ENCODE measurements at regions not wholly inside any gene's neighbourhood (a gene's known extent, or its start where the extent isn't known, plus 50 kb on each side); places are given as distances from the start of the nearest gene placed in this dataset.

- TF ChIP-seq, protein P1, sequence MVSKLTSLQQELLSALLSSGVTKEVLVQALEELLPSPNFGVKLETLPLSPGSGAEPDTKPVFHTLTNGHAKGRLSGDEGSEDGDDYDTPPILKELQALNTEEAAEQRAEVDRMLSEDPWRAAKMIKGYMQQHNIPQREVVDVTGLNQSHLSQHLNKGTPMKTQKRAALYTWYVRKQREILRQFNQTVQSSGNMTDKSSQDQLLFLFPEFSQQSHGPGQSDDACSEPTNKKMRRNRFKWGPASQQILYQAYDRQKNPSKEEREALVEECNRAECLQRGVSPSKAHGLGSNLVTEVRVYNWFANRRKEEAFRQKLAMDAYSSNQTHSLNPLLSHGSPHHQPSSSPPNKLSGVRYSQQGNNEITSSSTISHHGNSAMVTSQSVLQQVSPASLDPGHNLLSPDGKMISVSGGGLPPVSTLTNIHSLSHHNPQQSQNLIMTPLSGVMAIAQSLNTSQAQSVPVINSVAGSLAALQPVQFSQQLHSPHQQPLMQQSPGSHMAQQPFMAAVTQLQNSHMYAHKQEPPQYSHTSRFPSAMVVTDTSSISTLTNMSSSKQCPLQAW (CRISPR knock-in tag; IDR thresholded peaks at IDR 0.05), result no peak
- TF ChIP-seq ZNF720 (CRISPR knock-in tag; IDR thresholded peaks at IDR 0.05), result no peak
- TF ChIP-seq ZNF614 (CRISPR knock-in tag; IDR thresholded peaks at IDR 0.05; ENCODE audit: borderline replicate concordance), result no peak
- no peak for TF ChIP-seq TBX3 (IDR thresholded peaks at IDR 0.05; ENCODE audit: borderline replicate concordance)
Observed at GRCh38 chr5:18601185-18601584, 966.9 kb downstream of the TAF11L14 start (continued).

DNA sequence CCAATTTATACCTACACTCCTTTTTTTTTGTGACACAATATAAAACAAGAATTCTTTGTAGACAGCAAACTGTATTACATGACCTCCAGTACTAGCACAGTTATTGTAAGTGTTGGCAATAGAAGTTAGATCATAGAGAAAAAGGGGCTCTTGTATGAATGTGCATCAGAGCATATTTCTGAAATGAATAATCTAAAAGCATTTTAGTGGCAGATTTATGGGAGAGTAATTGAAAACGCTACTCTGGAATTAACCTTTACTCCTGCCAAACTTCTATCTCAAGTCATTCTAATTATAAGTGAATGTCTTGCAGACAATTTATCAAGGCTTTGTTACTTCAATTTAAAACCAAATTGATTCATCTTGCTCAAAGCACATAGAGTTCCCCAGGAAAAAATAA, 968.1 kb downstream of the TAF11L14 start:
- ChIA-PET CTCF (ENCODE audit: low intra/inter-chr PET ratio, low total read pairs) (no interaction called here), POLR2A (no interaction called here)
- BruUV-seq (replicated peaks), result no TSS peak
- H3K79me2 ChIP-seq (ENCODE audit: insufficient read depth, low read length), result no peaks in the 10 kb centered on the region
- H3K27me3 ChIP-seq (ENCODE audit: control insufficient read depth in 1 of 2, insufficient read depth in 2 of 2, low read length in 2 of 2), result no peaks in the 10 kb centered on the region
- H3K9ac ChIP-seq (ENCODE audit: insufficient read depth, low read depth, low read length), result no peak overlapping the region
- no peak overlapping the region for H2AFZ ChIP-seq (ENCODE audit: low read length)
- H3K4me1 ChIP-seq (ENCODE audit: insufficient read depth, low read length), result no peaks in the 10 kb centered on the region
- DNase-seq (ENCODE audit: low spot score) (no peak), ATAC-seq (no peak), FAIRE-seq (no peak)
- H3K4me3 ChIP-seq (replicated peaks in 1 of 3; ENCODE audit: insufficient read depth in 1 of 3, low read depth in 2 of 3, low read length in 3 of 3), result no peak overlapping the region
- no peaks in the 10 kb centered on the region for H3K36me3 ChIP-seq (replicated peaks in 1 of 2; ENCODE audit: control insufficient read depth in 1 of 2, insufficient read depth in 2 of 2, low read length in 2 of 2)
- intact Hi-C loops (cut with micrococcal nuclease; ENCODE audit: unreplicated experiment), result no loop called here
- H3K9me3 ChIP-seq (ENCODE audit: low read length), result peaks cover 88% of the 10 kb centered on the region
- in situ Hi-C loops (cut with HindIII; ENCODE audit: extremely low pct_ligation_motif_present, low pct_unique_long_range_greater_than_20kb), result no loop called here
- no peaks in the 10 kb centered on the region for H4K20me1 ChIP-seq (ENCODE audit: insufficient read depth, low read length)
- TF ChIP-seq SP140L (CRISPR knock-in tag; IDR thresholded peaks at IDR 0.05; ENCODE audit: borderline replicate concordance), result no peak
- TF ChIP-seq FOXO4 (CRISPR knock-in tag; conservative IDR thresholded peaks at IDR 0.05), result no peak
- no peak for TF ChIP-seq XBP1 (CRISPR knock-in tag; IDR thresholded peaks at IDR 0.05)
- TF ChIP-seq ZNF468 (CRISPR knock-in tag; IDR thresholded peaks at IDR 0.05), result no peak
- no peak for TF ChIP-seq BRCA1 (CRISPR knock-in tag; IDR thresholded peaks at IDR 0.05)
- no peak for TF ChIP-seq PCBP1 (IDR thresholded peaks at IDR 0.05; ENCODE audit: borderline replicate concordance, low read depth, low read length)
- TF ChIP-seq ZNF768 (CRISPR knock-in tag; IDR thresholded peaks at IDR 0.05), result no peak
- TF ChIP-seq, protein P2, sequence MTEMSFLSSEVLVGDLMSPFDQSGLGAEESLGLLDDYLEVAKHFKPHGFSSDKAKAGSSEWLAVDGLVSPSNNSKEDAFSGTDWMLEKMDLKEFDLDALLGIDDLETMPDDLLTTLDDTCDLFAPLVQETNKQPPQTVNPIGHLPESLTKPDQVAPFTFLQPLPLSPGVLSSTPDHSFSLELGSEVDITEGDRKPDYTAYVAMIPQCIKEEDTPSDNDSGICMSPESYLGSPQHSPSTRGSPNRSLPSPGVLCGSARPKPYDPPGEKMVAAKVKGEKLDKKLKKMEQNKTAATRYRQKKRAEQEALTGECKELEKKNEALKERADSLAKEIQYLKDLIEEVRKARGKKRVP (CRISPR knock-in tag; IDR thresholded peaks at IDR 0.05), result no peak
- no peak for TF ChIP-seq MLX (CRISPR knock-in tag; IDR thresholded peaks at IDR 0.05)
- 5% methylated on average over 1 of the region's 1 CpG for WGBS (ENCODE audit: low lambda C conversion rate)
- H3K4me2 ChIP-seq (ENCODE audit: low read depth, low read length), result no peak overlapping the region
- no peak overlapping the region for H3K27ac ChIP-seq (ENCODE audit: extremely low read length, insufficient read depth, low read length)

Measured in HepG2 (cell line).